OCI-M1 (cell line): ENCODE measurements at regions not wholly inside any gene's neighbourhood (a gene's known extent, or its start where the extent isn't known, plus 50 kb on each side); places are given as distances from the start of the nearest gene placed in this dataset.

Source experiments
- DNase-seq: peaks from one replicate; lab custom pipeline; 2025; lab: John Stamatoyannopoulos, UW

- no peak for DNase-seq
Measured at GRCh38 chr2:120440521-120441350, 94.8 kb downstream of the INHBB start.

- no peak for DNase-seq
Measured at GRCh38 chr2:120441351-120441700, 95.4 kb downstream of the INHBB start.

GRCh38 chr2:120441744-120442471, 96.0 kb downstream of the INHBB start:
- DNase-seq: no peak

GRCh38 chr2:120442541-120442922, 96.6 kb downstream of the INHBB start:
- no peak for DNase-seq

GRCh38 chr2:120442923-120443571, 97.1 kb downstream of the INHBB start:
- no peak for DNase-seq

GRCh38 chr2:120443946-120444345, 98.0 kb downstream of the INHBB start:
- no peak for DNase-seq

GRCh38 chr2:120444691-120445240, 98.8 kb downstream of the INHBB start:
- no peak for DNase-seq

- DNase-seq: no peak
Measured at GRCh38 chr2:120445449-120446143, 99.7 kb downstream of the INHBB start.

GRCh38 chr2:120446236-120447126, 100.5 kb downstream of the INHBB start:
- no peak for DNase-seq

- DNase-seq: no peak
Measured at GRCh38 chr2:120447127-120447785, 101.3 kb downstream of the INHBB start.

GRCh38 chr2:120448436-120448835, 102.5 kb downstream of the INHBB start:
- no peak for DNase-seq

GRCh38 chr2:120448961-120449810, 103.2 kb downstream of the INHBB start:
- DNase-seq: no peak

GRCh38 chr2:120450196-120450820, 104.4 kb downstream of the INHBB start:
- no peak for DNase-seq

- DNase-seq: no peak
Measured at GRCh38 chr2:120451334-120451733, 105.4 kb downstream of the INHBB start.

GRCh38 chr2:120452131-120452530, 106.2 kb downstream of the INHBB start:
- DNase-seq: no peak

- no peak for DNase-seq
Measured at GRCh38 chr2:120452945-120453634, 107.2 kb downstream of the INHBB start.

- no peak for DNase-seq
Measured at GRCh38 chr2:120453635-120453998, 107.7 kb downstream of the INHBB start.

GRCh38 chr2:120454654-120455385, 108.9 kb downstream of the INHBB start:
- DNase-seq: no peak
